ENCODE measurements at regions not wholly inside any gene's neighbourhood (a gene's known extent, or its start where the extent isn't known, plus 50 kb on each side); places are given as distances from the start of the nearest gene placed in this dataset.

GRCh38 chr2:16175247-16175825 is 235.0 kb downstream of the MYCN start:
- no peak overlapping the region for H3K27ac Mint-ChIP-seq
- ChIA-PET CTCF (no interaction called here), POLR2A (no interaction called here)

GRCh38 chr2:16174693-16175045 is 234.3 kb downstream of the MYCN start:
- Mint-ChIP-seq H3K36me3 (no peaks in the 10 kb centered on the region), H3K4me3 (no peak overlapping the region), H3K27me3 (no peaks in the 10 kb centered on the region), H3K27ac (no peak overlapping the region), H3K4me1 (no peaks in the 10 kb centered on the region), H3K9me3 (peaks cover 0 to 2% (median 0%) of the 10 kb centered on the region in 5 donors)
- ChIA-PET POLR2A (no interaction called here), CTCF (no interaction called here)
- H3K36me3 ChIP-seq (ENCODE audit: insufficient read depth, low read length) = no peaks in the 10 kb centered on the region
- DNase-seq = no peak
- H3K27me3 ChIP-seq (ENCODE audit: insufficient read depth, low read length, poor library complexity, severe bottlenecking) = no peaks in the 10 kb centered on the region
- H3K27ac ChIP-seq (ENCODE audit: low read depth, low read length) = no peak overlapping the region
- H3K4me3 ChIP-seq (ENCODE audit: low read length) = no peak overlapping the region
- H3K4me1 ChIP-seq (ENCODE audit: insufficient read depth, low read length) = no peaks in the 10 kb centered on the region
- no peaks in the 10 kb centered on the region for H3K9me3 ChIP-seq (ENCODE audit: low read length)

More at GRCh38 chr2:16175247-16175825, 235.0 kb downstream of the MYCN start:
- Histone ChIP-seq H3K36me3 (ENCODE audit: insufficient read depth, low read length) (no peaks in the 10 kb centered on the region), H3K27ac (ENCODE audit: low read depth, low read length) (no peak overlapping the region), H3K9me3 (ENCODE audit: low read length) (no peaks in the 10 kb centered on the region), H3K4me1 (ENCODE audit: insufficient read depth, low read length) (no peaks in the 10 kb centered on the region), H3K27me3 (ENCODE audit: insufficient read depth, low read length, poor library complexity, severe bottlenecking) (no peaks in the 10 kb centered on the region), H3K4me3 (ENCODE audit: low read length) (no peak overlapping the region)
- DNase-seq = no peak
- Mint-ChIP-seq H3K36me3 (no peaks in the 10 kb centered on the region), H3K9me3 (peaks cover 0 to 2% (median 0%) of the 10 kb centered on the region in 5 donors), H3K27me3 (no peaks in the 10 kb centered on the region), H3K4me3 (no peak overlapping the region), H3K4me1 (no peaks in the 10 kb centered on the region)

GRCh38 chr2:16173893-16174692 is 233.7 kb downstream of the MYCN start:
- no peaks in the 10 kb centered on the region for H3K9me3 ChIP-seq (ENCODE audit: low read length)
- H3K4me3 ChIP-seq (ENCODE audit: low read length) = no peak overlapping the region
- no peaks in the 10 kb centered on the region for H3K4me1 ChIP-seq (ENCODE audit: insufficient read depth, low read length)
- Mint-ChIP-seq H3K27me3 (no peaks in the 10 kb centered on the region), H3K27ac (no peak overlapping the region), H3K9me3 (peaks cover 0 to 4% (median 2%) of the 10 kb centered on the region in 5 donors), H3K4me1 (no peaks in the 10 kb centered on the region), H3K36me3 (no peaks in the 10 kb centered on the region), H3K4me3 (no peak overlapping the region)
- no peak overlapping the region for H3K27ac ChIP-seq (ENCODE audit: low read depth, low read length)
- no peaks in the 10 kb centered on the region for H3K27me3 ChIP-seq (ENCODE audit: insufficient read depth, low read length, poor library complexity, severe bottlenecking)
- ChIA-PET POLR2A (no interaction called here), CTCF (no interaction called here)
- no peaks in the 10 kb centered on the region for H3K36me3 ChIP-seq (ENCODE audit: insufficient read depth, low read length)
- no peak for DNase-seq

- no peaks in the 10 kb centered on the region for H3K4me1 Mint-ChIP-seq
- POLR2A ChIA-PET = no interaction called here
- H3K27me3 ChIP-seq (ENCODE audit: insufficient read depth, low read length, poor library complexity, severe bottlenecking) = no peaks in the 10 kb centered on the region
- no peak overlapping the region for H3K27ac ChIP-seq (ENCODE audit: low read depth, low read length)
- peaks cover 0 to 5% (median 2%) of the 10 kb centered on the region in 5 donors for H3K9me3 Mint-ChIP-seq
- H3K36me3 ChIP-seq (ENCODE audit: insufficient read depth, low read length) = no peaks in the 10 kb centered on the region
- H3K4me1 ChIP-seq (ENCODE audit: insufficient read depth, low read length) = no peaks in the 10 kb centered on the region
- H3K4me3 ChIP-seq (ENCODE audit: low read length) = no peak overlapping the region
- H3K36me3 Mint-ChIP-seq = no peaks in the 10 kb centered on the region
- DNase-seq = no peak
- H3K27ac Mint-ChIP-seq = no peak overlapping the region
- H3K4me3 Mint-ChIP-seq = no peak overlapping the region
- no peaks in the 10 kb centered on the region for H3K27me3 Mint-ChIP-seq
- H3K9me3 ChIP-seq (ENCODE audit: low read length) = no peaks in the 10 kb centered on the region
- CTCF ChIA-PET = no interaction called here
Measured at GRCh38 chr2:16172324-16173175, 232.2 kb downstream of the MYCN start.

- no peak for DNase-seq
- Mint-ChIP-seq H3K27ac (no peak overlapping the region), H3K4me1 (no peaks in the 10 kb centered on the region), H3K36me3 (no peaks in the 10 kb centered on the region), H3K4me3 (no peak overlapping the region), H3K9me3 (peaks cover 0 to 8% (median 2%) of the 10 kb centered on the region in 5 donors), H3K27me3 (no peaks in the 10 kb centered on the region)
- H3K4me3 ChIP-seq (ENCODE audit: low read length) = no peak overlapping the region
- ChIA-PET POLR2A (no interaction called here), CTCF (no interaction called here)
- H3K4me1 ChIP-seq (ENCODE audit: insufficient read depth, low read length) = no peaks in the 10 kb centered on the region
- no peaks in the 10 kb centered on the region for H3K27me3 ChIP-seq (ENCODE audit: insufficient read depth, low read length, poor library complexity, severe bottlenecking)
- H3K36me3 ChIP-seq (ENCODE audit: insufficient read depth, low read length) = no peaks in the 10 kb centered on the region
- no peak overlapping the region for H3K27ac ChIP-seq (ENCODE audit: low read depth, low read length)
- H3K9me3 ChIP-seq (ENCODE audit: low read length) = no peaks in the 10 kb centered on the region
Measured at GRCh38 chr2:16171425-16171920, 231.1 kb downstream of the MYCN start.

GRCh38 chr2:16170675-16171424 is 230.5 kb downstream of the MYCN start:
- H3K36me3 Mint-ChIP-seq = no peaks in the 10 kb centered on the region
- H3K4me3 Mint-ChIP-seq = no peak overlapping the region
- CTCF ChIA-PET = no interaction called here

GRCh38 chr2:16169381-16169960 is 229.1 kb downstream of the MYCN start:
- no peaks in the 10 kb centered on the region for H3K27me3 ChIP-seq (ENCODE audit: insufficient read depth, low read length, poor library complexity, severe bottlenecking)
- H3K9me3 Mint-ChIP-seq = peaks cover 0 to 8% (median 2%) of the 10 kb centered on the region in 5 donors
- H3K9me3 ChIP-seq (ENCODE audit: low read length) = no peaks in the 10 kb centered on the region
- H3K36me3 Mint-ChIP-seq = no peaks in the 10 kb centered on the region
- no peak overlapping the region for H3K4me3 Mint-ChIP-seq
- H3K4me3 ChIP-seq (ENCODE audit: low read length) = no peak overlapping the region
- no peaks in the 10 kb centered on the region for H3K4me1 Mint-ChIP-seq
- no peak for DNase-seq
- H3K27me3 Mint-ChIP-seq = no peaks in the 10 kb centered on the region
- no peak overlapping the region for H3K27ac ChIP-seq (ENCODE audit: low read depth, low read length)
- no peaks in the 10 kb centered on the region for H3K36me3 ChIP-seq (ENCODE audit: insufficient read depth, low read length)
- H3K4me1 ChIP-seq (ENCODE audit: insufficient read depth, low read length) = no peaks in the 10 kb centered on the region
- no peak overlapping the region for H3K27ac Mint-ChIP-seq
- CTCF ChIA-PET = no interaction called here
- POLR2A ChIA-PET = no interaction called here

More at GRCh38 chr2:16170675-16171424, 230.5 kb downstream of the MYCN start:
- Histone ChIP-seq H3K27ac (ENCODE audit: low read depth, low read length) (no peak overlapping the region), H3K4me1 (ENCODE audit: insufficient read depth, low read length) (no peaks in the 10 kb centered on the region), H3K9me3 (ENCODE audit: low read length) (no peaks in the 10 kb centered on the region), H3K27me3 (ENCODE audit: insufficient read depth, low read length, poor library complexity, severe bottlenecking) (no peaks in the 10 kb centered on the region), H3K4me3 (ENCODE audit: low read length) (no peak overlapping the region), H3K36me3 (ENCODE audit: insufficient read depth, low read length) (no peaks in the 10 kb centered on the region)
- H3K27ac Mint-ChIP-seq = no peak overlapping the region
- no peaks in the 10 kb centered on the region for H3K27me3 Mint-ChIP-seq
- DNase-seq = no peak
- POLR2A ChIA-PET = no interaction called here
- H3K4me1 Mint-ChIP-seq = no peaks in the 10 kb centered on the region
- peaks cover 0 to 8% (median 2%) of the 10 kb centered on the region in 5 donors for H3K9me3 Mint-ChIP-seq
